Stimulated activated CD4-positive, alpha-beta T cell treated with anti-CD3 and anti-CD28 coated beads, Interleukin-12 subunit alpha, Interleukin-12 subunit beta, amount 100 ng/mL, for 48 hours (primary cell): ENCODE measurements at regions not wholly inside any gene's neighbourhood (a gene's known extent, or its start where the extent isn't known, plus 50 kb on each side); places are given as distances from the start of the nearest gene placed in this dataset.
"Not testable (repeated sequence)": the region's sequence is repeated elsewhere in the genome, so short reads cannot be mapped to it uniquely, and the experiment has no call there.

ENCODE experiments used
- DNase-seq, 3 donors: peaks; one replicate each; pipeline ENCODE4 v3.0.0-alpha.2; 2020; ENCODE audit warnings: low read depth in 2 of 3, low spot score in 1 of 3

DNA sequence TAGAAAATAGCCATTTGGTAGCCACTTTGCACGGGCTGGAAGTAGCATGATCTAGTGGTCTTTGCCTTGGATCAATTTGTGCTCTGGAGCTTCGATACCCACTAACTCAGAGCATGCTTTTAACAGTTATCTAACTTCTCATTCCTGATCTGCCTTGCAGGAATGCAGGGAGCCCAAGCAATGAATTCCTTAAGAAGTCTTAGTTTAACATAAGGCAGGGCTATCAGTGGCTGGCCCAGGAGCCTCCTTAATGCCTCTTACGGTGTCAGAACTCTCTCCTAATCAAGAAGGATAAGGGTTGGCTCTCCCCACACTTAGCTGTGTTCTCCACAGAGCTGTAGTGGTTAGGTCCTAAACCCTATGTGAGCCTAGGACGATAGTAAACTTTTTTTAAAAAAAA is 95.8 kb upstream of the TBCA start:
- DNase-seq: no peak

DNA sequence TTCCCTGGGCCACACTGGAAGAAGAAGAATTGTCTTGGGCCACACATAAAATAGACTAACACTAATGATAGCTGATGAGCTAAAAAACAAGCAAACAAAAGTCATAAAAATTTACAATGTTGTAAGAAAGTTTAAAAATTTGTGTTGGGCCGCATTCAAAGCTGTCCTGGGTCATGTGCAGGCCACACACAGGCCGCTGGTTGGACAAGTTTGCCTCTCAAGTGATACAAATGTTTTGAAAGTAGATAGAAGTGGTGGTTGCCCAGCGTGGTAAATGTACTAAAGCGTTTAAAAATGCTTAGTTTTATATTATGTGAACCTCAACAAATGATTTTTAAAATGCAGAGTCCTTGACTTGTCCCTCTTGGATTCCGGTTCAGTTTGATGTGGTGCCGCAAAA is 94.9 kb upstream of the TBCA start:
- DNase-seq: no peak

DNA sequence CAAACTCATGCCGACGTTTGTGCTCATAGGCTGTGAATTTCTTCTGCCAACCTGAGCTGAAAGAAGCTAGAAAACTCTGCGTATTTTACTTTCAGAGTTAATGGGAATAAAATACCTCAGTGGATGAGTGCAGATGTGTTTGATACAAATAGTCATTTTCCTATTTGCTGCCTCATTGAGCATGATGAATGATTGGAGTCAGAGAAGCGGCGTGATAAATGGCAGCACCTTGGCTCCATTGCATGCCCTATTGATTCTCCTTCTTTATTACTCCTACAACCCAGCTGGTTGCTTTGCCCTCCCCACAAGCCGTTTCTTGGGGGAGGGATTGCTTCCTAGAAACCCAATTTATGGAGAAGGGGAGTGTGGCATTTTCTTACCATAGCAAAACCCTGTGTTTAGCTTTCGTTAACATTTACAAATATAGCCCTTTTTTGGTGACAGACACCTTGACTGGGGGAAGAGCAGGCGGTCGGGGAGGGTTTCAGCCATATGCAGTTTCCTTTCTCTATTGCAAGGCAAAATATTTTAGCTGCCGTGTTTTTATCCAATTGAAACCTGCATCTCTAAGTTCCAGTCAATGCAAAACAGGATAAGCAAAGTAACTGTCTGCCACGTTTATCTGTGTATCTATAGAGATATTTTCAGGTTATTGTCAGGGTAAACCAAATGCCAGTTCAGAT is 93.1 kb upstream of the TBCA start:
- no peak for DNase-seq

DNA sequence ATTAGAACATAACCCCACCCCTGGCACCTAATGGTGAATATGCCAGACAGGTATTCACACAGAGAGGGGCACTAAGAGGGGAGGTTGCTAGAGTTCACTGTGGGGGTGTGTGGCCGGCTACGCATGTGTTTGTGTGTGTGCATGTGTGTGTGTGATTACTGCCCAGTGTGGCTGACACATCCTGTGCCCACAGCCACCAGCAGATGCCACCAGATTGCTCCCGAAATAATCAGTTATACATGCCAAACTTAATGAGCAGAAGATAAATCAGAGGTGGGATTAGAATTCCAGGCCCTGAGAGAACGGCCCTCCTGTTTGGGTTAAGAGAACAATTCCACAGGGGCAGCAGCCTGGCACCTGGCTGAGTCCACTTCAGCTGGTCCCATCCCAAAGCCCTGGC is 91.8 kb upstream of the TBCA start:
- DNase-seq: no peak

DNA sequence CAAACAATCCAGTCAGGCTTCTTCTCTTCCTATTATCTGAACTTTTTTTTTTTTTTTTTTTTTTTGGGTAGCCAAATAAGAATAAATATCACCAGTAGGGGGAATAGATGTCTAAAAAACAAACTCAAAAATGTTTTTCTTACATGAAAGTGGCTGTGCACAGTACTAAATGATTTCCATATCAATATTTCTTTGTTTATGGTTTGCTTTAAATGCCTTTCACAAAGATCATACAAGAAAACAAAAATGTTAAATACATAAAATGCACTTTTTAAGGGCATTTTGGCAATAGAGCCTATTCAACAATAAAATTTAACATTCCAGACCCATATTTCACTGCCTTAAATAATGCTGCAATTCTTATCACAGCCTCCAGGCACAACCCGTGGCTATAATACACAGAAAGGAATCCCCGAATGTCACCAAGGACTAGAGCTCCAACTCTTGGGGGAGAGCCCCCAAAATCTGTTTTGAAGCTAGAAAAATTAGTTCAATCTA is 91.1 kb upstream of the TBCA start:
- no peak for DNase-seq

DNA sequence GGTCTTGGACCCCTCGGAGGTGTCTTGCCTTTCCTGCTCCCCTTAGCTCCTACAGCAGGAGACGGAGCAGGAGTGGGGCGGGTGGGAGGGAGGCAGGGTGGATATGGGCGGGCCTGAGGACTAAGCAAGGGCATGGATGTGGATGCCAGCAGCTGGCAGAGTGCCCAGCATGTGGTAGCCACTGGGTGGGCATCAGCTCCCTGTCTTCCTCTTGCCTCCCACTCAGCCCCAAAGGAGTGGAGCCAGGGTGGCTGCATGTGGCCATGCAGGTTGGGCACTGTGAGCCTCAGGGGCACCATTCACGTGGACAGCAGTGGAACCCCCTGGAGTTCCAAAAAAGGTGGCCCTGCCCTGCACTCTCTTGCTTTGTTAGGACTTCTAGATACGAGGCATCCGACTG is 90.1 kb upstream of the TBCA start:
- no peak for DNase-seq

DNA sequence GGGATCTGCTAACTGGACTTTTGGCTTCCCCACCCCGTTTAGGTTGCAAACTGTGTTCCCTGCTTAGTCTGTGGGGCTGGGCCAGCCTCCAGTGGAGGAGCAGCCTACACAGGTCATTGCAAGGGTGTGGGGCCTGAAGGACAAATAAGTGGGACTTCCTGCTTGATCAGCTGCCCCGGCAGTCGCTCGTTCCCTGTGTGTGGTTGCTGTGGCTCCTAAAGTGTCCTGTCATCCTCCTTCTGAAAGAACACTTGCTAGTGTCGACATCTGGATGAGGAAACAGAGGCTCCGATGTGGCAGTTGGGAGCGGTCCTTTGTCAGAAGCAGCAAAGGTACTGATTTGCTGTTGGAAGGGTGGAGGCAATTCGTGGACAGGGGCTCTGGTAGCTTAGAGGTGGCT is 88.9 kb upstream of the TBCA start:
- no peak for DNase-seq

DNA sequence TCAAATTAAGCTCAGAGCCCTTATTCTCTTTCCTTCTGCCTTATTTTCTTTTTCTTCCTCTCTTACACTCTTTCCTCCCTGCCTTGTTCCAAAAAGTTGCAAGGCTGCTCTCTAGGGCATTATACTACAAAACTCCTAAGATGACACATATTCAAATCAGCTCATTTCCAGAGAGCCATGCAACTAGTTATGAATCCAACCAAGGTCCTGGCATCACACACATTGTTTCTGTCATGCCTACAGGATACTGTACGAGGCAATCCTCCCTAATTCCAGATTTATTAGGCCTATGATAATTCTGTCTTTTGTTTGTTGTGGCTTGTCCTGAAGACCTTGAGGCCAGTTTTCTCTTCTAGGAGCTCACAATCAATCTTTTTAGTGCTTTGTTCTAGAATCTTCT is 87.0 kb upstream of the TBCA start:
- DNase-seq: no peak

DNA sequence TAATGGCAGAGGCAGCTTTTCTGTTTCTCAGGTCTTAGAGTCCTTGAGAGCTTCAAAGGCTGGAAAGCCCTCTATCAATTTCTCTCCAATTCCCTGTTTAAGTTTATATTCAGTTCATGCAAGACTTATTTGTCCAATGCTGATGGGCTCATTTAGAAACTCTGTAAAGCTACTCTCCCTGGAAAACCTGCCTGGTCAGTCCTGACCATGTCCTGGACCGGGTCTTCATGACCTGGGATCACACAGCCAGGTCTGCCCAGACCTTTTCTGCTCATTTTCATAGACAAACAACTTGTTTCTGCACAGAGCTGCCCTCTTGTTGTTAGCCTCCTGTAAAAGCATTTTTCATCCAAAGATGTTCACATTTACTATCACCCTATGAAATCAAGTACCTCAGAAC is 85.4 kb upstream of the TBCA start:
- no peak for DNase-seq

DNA sequence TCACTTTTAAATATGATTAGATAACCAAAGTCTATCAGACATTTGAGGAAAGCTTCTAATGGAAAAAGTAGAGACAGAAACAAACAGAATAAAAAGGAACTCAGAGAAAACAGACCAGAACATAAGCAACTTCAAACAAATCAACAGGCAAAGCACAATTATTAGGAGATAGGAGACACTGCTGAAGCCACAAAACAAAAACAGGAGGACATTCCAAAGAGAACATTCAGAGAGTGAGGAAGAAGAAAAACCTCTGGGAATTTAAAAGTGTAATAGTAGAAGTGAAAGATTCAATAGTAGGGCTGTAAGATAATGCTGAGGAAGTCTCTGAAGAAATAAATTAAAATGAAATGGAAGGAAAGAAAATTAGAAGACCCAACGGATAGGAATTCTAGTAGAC is 83.2 kb upstream of the TBCA start:
- no peak for DNase-seq

DNA sequence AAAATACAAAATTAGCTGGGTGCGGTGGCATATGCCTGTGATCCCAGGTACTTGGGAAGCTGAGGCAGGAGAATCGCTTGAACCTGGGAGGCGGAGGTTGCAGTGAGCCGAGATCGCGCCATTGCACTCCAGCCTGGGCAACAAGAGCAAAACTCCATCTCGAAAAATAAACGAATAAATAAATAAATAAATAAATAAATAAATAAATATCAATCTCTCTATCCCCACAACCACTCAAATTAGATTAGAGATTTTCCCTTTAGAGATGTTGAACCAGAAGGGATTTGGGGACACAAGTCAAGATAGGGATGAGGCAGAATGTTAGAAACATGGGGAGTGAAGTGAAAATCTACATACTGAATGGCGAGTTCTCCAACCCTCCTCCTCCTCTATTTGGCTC is 82.5 kb upstream of the TBCA start:
- not testable (repeated sequence) for DNase-seq

DNA sequence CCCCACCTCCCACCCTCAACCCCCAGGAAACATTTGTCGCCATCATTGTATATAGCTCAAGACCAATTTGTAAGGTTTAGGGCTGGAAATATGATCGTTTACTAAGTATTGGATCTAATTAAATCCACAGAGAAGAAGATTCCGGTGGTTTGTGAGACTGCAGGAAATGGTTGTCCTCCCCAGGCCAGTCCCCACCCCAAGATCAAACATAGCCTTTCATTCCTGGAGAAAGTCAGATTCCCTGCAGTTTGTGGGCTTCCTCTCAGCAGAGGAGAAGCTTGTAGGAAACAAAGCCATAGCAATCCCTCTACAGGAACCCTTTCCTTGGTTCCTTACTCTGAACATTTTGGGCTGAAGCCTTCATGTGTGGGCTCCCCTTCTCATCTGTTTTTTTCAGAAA is 79.2 kb upstream of the TBCA start:
- no peak for DNase-seq

DNA sequence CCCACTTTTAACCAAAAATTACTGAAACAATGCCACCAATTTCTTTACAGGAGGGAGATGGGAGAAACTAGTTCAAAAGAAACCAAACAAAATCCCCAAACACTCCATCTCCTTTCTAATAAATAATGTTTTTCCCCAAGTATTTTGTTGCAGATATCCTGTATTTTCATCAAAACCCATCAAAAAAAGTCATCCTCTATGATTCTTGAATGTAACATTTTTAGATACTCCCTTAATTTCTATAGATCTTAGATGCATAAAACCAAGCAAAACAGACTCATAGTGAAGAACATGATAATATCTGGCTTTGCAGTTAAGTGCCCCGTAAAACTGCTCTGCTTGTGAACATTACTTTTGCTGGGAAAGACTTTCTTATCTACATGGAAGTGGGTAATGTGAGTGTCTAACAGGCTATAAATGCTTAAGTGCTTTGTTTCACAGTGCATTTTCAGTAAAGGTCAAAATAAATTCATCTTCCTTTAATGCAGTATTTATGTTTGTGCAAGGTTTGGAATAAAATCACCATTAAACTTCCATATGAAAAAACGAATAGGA is 77.3 kb upstream of the TBCA start:
- no peak for DNase-seq

DNA sequence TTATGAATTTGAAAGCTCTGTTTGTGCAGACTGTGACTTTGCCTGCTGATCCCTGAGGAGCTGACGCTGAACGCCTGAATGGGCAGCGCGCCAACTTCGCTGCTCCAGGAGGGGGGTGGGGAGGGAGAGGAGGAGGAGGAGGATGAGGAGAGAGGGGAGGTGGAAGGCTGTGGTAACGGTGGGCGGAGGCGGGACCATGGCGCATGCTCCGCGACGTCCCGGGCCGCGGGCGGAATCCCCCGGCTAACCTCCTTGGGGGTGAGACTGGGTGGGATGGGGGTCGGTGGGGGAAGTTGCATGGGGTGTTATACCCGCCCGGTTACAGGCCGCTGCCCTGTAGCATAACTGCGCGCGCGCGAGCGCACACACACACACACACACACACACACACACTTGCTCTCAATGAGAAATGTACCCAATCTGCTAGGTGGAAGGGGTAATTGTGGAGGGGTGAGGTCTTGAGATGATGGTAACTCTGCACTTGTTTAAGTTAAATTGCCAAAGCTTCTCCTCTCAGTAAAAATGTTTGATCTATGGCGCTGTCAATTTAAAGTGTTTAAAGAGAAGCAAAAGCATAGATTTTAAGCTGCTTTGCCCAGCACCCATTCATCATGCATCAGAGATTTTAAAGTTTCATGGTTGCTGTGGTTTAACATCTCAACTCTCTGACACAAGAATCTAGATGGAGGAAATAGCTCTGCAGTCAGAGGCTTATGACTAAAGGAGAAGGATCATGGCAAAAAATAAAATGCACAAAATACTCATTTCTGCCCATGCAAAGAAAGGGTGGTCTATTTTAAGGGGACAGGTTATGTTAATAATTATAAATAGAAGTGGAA is 76.6 kb upstream of the TBCA start:
- DNase-seq: peak in 1 of 3 donors; percentile 20

DNA sequence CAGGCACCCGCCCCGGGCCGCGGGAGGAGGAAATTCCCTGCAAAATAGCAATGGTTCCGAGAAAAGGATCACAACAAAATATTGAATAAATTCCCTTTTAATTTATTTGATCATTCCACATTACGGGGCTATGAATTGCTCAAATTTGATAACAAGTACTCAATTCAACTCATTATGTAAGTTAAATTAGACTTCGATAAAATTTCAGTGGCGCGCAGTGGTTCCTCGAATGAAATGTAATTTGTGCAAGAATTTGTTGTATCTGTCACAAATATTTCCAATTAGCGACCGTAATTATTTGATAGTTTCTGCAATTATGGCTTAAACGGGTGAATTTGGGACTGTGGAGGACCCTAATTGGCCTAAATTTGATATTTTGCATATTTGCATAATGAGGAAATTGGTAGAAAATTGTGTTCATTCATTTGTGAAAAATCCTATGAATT is 76.0 kb upstream of the TBCA start:
- no peak for DNase-seq

DNA sequence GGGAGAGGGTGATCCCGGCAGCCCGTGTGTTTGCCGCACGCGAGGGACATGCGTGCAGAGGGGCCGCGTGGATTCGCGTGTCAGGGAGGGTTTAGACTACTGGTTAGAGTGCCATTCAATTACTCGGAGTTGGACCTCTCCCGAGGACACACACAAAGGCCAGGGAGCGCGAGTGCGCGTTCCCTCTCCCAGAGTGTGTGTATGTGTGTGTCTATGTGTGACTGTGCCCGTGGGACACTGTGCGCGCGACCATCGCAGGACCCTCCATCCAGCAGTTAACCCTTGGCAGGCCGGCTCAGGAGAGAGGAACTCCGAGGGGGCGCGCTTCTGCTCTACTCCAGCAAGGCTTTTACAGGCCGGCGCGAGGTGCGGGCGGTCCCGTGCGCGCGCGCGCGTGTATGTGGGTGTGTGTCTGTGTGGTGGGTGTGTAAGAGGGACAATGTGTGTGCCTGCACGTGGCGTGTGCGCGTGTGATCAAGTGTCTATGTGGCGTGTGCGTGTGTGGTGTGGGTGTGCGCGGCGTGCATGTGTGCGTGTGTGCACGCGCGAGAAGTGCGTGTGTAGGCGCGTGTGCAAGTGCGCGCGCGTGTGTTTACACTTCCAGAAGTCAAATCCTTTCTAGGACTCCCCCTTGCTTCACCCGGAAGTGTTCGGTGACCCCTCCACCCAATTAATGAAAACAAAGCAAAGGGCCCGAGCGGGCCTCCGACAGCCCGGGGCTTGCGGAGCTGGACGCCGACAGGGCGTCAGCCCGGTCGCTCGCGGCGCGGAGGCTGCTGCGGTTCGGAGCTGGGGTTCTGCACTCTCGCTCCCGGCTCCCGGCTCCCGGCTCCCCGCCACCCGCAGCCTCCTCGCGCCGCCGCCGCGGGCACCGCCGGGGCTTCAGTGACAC is 75.3 kb upstream of the TBCA start:
- no peak for DNase-seq

DNA sequence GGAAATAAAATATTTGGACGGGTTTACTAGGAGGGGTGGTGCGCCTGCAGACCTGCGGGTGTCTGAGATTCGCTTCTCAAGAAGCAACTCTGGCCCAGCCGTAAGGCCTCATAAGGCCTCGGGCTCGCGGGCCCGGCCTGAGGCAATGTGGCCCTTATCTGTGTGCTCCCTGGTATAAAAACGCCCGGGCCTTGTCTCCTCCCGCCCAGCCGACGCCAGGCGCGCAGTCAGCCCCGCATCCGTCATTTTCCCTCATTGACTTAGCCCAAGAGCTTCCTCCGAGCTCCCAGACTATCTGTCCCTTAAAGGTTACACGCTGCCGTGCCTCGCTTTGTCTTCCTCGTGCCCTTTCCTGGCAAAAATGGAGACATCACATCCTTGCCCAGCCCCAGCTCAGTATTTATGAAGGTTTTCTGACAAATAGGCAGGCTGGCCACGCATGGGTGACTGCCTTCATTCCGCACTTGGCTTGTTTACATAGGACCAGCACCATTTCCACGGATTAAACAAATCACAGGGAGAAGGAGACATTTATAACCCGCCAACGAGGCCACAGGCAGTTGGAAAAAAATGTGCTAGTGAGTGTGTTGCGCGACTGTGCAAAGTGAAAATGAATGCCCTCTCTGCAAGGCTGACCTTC is 74.5 kb upstream of the TBCA start:
- DNase-seq: no peak

DNA sequence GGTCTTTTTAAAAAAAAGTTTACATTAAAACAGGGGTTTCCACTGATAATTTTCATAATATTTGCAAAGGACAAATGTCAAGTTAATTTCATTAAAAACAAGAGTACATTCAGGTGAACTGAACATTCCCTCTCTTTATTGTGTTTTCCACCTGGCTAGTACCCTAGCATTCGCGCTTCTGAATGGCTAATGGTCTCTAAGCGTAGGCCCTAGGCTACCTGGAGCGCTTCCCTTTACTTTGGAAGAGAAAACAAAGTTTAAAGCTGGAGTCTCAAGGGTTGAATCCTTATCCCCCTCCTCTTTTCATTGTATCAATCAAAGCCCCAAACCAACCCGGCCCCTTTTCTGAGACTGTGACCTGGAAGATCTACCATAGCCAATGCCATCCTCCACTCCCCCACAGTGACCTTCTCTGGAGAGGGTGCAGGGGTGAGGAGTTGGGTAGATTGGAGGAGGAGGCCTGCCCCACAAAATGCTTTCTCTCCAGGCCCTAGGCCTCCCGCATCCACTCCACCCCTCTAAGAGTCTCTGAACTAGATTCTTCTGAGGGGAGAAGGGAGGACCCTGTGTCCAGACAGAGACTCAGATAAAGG is 73.3 kb upstream of the TBCA start:
- no peak for DNase-seq

DNA sequence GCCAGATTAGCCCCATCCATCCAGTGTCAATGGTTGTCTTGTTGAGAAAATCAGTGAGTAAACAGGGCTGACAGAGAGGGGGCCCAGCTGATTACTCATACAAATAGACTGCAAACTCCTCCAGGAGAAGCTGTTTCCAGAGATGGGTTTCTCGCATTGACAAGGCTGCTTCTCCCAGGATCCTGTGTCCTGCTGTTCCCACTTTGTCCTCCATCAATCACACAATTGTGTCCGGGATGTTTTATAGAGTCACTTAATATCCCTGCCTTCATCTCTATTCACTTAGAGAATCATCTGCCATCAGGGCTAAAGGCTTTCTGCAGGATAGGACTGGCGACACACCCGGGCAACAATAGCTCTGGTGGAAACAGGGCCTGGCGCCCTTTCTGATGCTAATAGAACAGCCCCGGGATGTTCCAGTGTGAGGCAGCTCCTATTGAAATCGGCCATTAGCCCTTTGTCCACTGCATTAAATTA is 71.7 kb upstream of the TBCA start:
- no peak for DNase-seq

DNA sequence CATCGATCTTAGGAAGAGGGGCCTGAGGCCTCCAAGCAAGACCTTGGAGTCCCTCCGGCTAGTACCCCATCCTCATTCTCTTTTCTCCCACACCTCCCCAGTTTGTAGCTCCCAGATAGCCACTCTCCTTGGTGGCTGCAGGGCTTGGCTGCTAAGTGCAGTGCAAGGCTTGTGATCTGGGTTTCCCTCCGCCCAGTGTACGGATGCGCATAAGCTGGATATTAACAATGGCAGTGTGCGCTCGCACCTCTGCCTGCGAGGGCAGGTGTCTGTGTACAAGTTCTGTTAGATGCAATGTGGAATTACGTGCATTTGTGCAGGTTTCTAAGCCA is 71.0 kb upstream of the TBCA start:
- no peak for DNase-seq
